ENCODE measurements at regions not wholly inside any gene's neighbourhood (a gene's known extent, or its start where the extent isn't known, plus 50 kb on each side); places are given as distances from the start of the nearest gene placed in this dataset.
"Not testable (repeated sequence)": the region's sequence is repeated elsewhere in the genome, so short reads cannot be mapped to it uniquely, and the experiment has no call there.

DNA sequence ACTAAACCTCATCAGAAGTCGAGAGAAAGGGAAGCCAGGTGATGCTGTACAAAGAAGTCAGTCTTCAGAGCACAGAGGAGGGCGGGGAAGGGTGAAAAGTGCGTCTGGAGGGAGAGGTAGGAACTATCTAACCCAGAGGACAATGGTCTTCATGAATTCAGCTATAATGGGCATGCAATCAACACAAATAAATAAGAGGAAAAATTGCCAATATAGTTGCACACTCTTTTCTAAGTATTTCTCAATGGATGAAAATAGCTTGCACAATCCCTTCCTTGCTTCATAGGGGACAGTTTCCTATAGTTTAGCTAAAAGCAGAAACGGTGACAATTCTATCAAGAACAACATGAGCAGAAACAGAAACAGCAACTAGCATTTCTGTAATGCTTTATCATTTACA is 931.2 kb downstream of the AACS start:
- DNase-seq (ENCODE audit: low read depth, low spot score) = no peak
- no peak overlapping the region for H3K27ac ChIP-seq

DNA sequence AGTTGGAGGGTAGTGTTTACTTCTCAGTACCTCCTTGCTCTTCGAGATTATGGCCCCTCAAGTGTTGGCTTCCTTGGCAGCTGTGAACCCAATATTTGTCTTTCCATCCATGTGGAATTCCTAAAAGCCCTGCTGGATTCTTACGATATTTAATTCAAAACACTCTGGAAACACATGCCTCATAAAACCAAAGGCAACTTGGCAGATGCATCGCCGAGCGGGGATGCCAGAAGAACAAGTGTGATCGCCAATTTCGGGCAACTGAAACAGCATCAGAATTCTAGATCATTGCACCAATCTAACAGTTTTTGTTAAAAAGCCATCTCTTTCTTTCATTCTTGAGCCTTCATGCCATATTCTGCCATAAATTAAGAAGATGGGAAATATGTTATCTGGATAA is 934.4 kb downstream of the AACS start:
- no peak for DNase-seq (ENCODE audit: low read depth, low spot score)
- no peak overlapping the region for H3K27ac ChIP-seq

- no peak for DNase-seq (ENCODE audit: low read depth, low spot score)
- no peak overlapping the region for H3K27ac ChIP-seq
These were observed 954.1 kb downstream of the AACS start for GRCh38 chr12:126019385-126019784.

- H3K27ac ChIP-seq = no peak overlapping the region
- DNase-seq (ENCODE audit: low read depth, low spot score) = no peak
These were observed 956.4 kb downstream of the AACS start for GRCh38 chr12:126021675-126022074.

GRCh38 chr12:126027825-126028224 is 962.6 kb downstream of the AACS start:
- no peak overlapping the region for H3K27ac ChIP-seq
- no peak for DNase-seq (ENCODE audit: low read depth, low spot score)

DNA sequence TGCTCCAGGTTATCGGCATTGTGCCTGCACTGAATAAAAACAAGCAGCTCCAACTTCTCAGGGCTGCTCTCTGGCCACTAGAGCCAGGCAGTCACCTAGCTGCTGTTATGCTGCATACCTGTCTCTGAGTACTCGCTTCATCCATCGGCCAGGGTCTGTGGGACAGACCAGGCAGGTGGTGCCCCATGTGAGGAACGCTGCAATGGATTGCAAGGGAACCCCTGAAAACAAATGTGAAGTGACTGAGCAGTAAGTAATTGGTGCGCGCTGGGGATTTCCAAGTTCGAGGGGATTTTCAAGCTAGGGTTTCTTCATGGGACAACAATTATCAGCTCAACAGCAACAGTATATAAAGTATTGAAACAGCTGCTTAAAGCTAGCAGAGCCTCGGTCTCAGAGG is 965.3 kb downstream of the AACS start:
- no peak overlapping the region for H3K27ac ChIP-seq
- DNase-seq (ENCODE audit: low read depth, low spot score) = no peak

DNA sequence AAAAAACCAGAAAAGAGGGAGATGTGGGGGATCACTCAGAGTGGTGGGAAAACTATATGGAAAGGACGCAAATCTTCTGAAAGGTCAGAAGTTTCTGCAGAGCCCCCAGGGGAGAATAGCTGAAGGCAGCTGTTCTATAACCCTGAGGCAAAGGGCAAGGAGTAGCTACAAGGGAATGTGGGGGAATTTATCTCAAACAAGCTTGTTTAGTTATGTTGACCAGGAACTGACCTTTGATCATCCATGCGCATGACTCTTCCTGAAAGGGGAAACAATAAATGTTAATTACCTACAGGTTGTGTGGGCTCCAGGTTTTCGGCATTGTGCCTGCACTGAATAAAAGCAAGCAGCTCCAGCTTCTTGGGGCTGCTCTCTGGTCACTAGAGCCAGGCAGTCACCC is 968.5 kb downstream of the AACS start:
- no peak for DNase-seq (ENCODE audit: low read depth, low spot score)
- no peak overlapping the region for H3K27ac ChIP-seq

GRCh38 chr12:126036348-126036747 is 971.1 kb downstream of the AACS start:
- H3K27ac ChIP-seq = no peak overlapping the region
- no peak for DNase-seq (ENCODE audit: low read depth, low spot score)

DNA sequence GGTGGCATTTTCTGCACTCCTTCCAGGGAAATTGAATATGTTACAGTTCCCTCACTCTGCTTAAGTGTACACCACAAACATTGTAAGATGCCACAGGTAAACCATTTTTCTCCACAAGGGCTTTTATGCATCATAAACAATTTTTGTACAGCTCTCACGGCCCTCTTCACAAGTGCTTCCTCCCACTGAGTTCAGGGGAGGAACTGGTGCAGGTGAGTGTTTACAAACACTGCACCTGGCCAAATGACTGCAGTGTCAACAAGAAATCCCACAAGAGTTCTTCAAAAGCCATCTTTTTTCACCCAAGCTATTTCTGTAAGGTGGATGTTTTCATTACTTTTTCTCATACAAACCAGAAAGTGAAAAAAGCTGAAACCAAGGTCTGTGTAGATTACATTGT is 973.2 kb downstream of the AACS start:
- no peak overlapping the region for H3K27ac ChIP-seq
- no peak for DNase-seq (ENCODE audit: low read depth, low spot score)

- no peak for DNase-seq (ENCODE audit: low read depth, low spot score)
- no peak overlapping the region for H3K27ac ChIP-seq
These were observed 975.1 kb downstream of the AACS start for GRCh38 chr12:126040307-126040706.

GRCh38 chr12:126042286-126042685 is 977.1 kb downstream of the AACS start:
- H3K27ac ChIP-seq = no peak overlapping the region
- DNase-seq (ENCODE audit: low read depth, low spot score) = no peak

DNA sequence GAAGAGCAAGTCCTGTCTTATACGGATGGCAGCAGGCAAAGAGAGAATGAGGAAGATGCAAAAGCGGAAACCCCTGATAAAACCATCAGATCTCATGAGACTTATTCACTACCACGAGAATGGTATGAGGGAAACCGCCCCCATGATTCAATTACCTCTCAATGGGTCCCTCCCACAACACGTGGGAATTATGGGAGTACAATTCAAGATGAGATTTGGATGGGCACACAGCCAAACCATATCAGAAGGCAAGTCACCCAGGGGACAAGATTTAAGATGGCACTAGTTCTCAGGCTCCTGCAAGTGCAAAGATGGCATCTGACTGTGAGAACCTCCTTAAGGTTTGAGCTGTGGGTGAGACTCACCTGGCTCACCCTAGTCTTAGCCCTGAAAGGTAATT is 984.3 kb downstream of the AACS start:
- not testable (repeated sequence) for H3K27ac ChIP-seq; DNase-seq (ENCODE audit: low read depth, low spot score)

DNA sequence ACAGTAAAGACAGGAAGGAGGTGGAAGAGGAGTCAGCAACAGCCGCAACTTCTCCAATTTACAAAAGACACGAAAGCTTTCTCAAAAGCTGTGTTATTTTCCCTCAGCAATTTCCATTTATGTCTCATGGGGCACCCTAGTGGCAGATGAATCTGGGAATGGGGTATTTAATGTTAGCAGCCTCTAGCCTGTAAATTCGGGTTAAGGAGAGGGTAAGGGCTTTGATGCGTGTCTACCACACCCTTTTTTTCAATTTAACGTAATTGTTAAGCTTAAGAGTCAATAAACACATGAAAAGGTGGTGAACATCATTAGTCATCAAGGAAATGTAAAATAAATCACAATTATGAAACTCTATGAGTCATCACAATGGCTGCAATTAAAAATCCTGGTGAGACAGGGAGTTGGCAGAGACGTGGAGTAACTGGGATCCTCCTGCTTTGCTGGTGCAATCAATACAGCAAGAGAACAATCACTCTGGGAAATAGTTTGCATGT is 986.4 kb downstream of the AACS start:
- peak; percentile 79 for DNase-seq (ENCODE audit: low read depth, low spot score)
- H3K27ac ChIP-seq = peak overlapping the region; percentile 72

DNA sequence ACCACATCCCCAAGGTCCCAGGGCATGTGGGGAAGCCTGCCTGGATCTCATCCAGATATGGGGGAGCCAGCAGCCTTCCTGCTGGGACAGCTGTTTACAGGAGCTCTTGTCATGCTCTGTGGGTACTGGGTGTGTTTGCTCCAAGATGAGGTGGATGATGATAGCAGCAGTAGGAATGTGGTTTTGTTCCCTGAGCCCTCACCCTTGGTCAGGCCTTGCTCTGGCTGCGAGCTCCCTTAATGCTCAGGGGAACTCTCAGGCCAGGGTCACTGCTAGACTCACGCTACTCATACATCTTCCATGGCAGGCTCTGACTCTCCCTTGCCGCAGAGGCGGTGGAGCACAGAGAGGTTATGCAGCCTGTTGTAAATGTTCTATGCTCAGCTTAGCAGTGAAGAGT is 990.3 kb downstream of the AACS start:
- peak overlapping the region; percentile 55 for H3K27ac ChIP-seq

DNA sequence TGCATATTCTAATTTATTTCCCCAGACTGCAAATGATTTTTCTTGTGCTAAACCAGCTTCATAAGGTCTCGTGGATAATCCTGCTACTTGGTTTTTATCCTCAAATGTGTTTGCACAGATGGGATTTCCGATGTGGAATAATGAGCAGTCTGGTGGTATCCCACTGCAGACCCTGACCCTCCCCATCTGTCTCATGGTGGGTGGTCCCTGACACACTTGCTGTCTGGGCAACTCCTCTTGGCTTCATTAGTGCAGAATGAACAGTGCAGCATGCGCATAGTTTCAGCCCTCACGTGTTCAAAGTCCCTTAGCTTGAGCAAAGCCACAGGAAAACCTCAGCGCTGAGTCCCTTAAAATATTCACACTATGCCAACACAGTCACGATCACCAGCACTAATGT is 996.5 kb downstream of the AACS start:
- no peak overlapping the region for H3K27ac ChIP-seq
- DNase-seq (ENCODE audit: low read depth, low spot score) = no peak

More for the DNA sequence above, 990.3 kb downstream of the AACS start:
- DNase-seq (ENCODE audit: low read depth, low spot score) = peak; percentile 26

GRCh38 chr12:126064028-126064427 is 998.8 kb downstream of the AACS start:
- no peak overlapping the region for H3K27ac ChIP-seq
- DNase-seq (ENCODE audit: low read depth, low spot score) = no peak

DNA sequence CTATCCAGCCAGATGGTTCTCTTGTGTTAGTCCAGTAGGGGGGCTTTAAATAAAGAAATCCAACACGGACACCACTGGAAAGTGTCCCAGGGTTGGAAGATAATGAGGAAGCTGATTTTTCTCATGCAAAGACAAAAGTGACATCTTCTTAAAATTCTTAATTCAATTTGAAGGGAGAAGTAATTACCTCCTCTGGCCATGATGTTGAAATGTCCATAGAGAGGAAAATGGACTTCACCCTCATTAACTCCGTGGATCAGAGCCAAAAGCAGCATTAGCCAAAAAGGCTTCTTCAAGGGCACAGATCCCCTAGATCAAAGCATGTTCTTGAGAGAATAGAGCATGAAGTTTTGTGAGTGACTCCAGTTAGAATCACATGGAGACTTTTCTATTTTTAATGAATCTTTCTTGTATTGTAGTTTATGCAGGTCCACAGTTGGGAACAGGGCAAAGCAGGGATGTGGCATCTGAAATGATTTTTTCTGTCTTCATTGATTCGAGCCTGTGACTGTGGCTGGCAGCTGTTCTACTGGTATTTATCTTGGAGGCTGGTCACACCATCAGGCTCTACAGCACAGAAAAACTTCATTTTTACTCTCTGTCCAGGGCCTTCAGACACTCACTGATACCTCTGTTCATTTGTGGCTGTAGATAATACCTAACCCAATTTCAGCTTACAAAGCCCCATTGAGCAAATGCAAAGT is 1002.5 kb downstream of the AACS start:
- DNase-seq (ENCODE audit: low read depth, low spot score) = no peak
- H3K27ac ChIP-seq = no peak overlapping the region

GRCh38 chr12:126069549-126070165 is 1004.4 kb downstream of the AACS start:
- no peak overlapping the region for H3K27ac ChIP-seq
- no peak for DNase-seq (ENCODE audit: low read depth, low spot score)

GRCh38 chr12:126076515-126076914 is 1011.3 kb downstream of the AACS start:
- no peak overlapping the region for H3K27ac ChIP-seq
- DNase-seq (ENCODE audit: low read depth, low spot score) = no peak

DNA sequence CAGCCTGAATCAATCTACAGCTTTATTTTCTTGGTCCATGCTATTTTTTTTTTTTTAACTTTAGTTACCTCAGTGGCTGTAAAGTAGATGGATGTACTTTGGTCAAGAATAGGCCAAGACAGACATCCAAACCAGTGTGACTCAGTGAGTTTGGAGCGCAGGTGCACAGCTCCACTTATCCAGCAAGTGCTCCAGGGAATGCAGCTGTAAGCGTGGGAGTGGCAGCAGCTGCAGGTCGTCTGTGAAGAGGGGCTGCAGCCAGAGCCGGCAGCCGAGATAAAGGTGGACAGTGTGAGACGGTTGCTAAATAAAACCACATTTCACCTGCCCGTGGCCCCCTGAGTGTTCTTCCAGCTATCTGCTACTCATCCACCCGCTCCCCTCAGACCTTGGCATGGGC is 1018.7 kb downstream of the AACS start:
- H3K27ac ChIP-seq = no peak overlapping the region
- DNase-seq (ENCODE audit: low read depth, low spot score) = no peak

- H3K27ac ChIP-seq = no peak overlapping the region
These were observed 1019.2 kb downstream of the AACS start for GRCh38 chr12:126084480-126084879.

DNA sequence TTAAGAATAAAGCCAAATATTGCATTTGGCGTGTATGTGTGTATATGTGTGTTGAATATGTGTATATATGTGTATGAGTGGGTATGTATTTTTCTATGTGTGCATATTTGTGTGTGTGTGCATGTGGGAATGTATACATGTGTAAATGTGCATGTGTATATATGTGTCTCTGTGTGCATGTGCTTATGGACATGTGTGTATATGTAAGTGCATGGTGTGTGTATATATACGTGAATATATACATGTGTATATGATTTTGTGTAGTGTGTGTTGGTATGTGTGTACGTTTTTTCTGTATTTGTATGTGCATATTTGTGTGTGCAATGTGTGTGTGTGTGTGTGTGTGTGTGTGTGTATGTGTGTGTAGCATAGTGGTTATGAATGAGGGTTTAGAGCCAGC is 1021.0 kb downstream of the AACS start:
- DNase-seq (ENCODE audit: low read depth, low spot score) = no peak

More at GRCh38 chr12:126084480-126084879, 1019.2 kb downstream of the AACS start:
- no peak for DNase-seq (ENCODE audit: low read depth, low spot score)

More for the DNA sequence above, 1021.0 kb downstream of the AACS start:
- no peak overlapping the region for H3K27ac ChIP-seq
